Sigmoid colon (tissue), 4 donors: ENCODE measurements at regions not wholly inside any gene's neighbourhood (a gene's known extent, or its start where the extent isn't known, plus 50 kb on each side); places are given as distances from the start of the nearest gene placed in this dataset.

Experiments
- CTCF ChIP-seq, 4 experiments: fragments of 450-650 bp in 3 of 4; fragments of 200-600 bp in 1 of 4; IDR thresholded peaks; one replicate each; pipeline ENCODE4 v1.5.1; 2016 to 2019; ENCODE audit warnings: antibody characterized with exemption in 4 of 4, mild to moderate bottlenecking in 3 of 4, moderate library complexity in 2 of 4
- EP300 ChIP-seq, 4 donors: sonication (generic); formaldehyde crosslinking; IDR thresholded peaks; one replicate each; pipeline ENCODE4 v1.6.1; 2017; ENCODE audit warnings: antibody characterized with exemption in 4 of 4
- POLR2A ChIP-seq, 2 donors: fragments of 450-650 bp; IDR thresholded peaks; one replicate each; pipeline ENCODE4 v1.6.1; 2016; ENCODE audit warnings: antibody characterized with exemption in 2 of 2, mild to moderate bottlenecking in 2 of 2, moderate library complexity in 2 of 2

DNA sequence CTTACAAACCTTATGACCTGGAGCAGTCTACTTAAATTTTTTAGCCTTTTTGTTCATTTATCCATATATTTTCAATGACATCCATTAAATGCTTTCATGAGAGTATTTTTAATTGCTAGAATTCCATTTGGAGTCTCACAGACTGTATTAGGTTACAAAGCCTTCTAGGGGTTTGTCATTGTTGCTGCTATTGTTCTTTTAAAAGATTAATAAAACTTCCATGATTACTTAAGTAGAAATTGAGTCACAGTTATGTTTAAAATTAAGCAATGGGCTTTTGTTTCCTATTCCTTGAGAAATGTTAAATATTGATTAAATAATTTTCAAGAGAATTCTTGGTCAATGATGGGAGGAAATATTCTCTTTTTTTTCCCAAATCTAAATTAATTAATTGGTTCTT, 1408.4 kb upstream of the RAG2 start:
- no peak for TF ChIP-seq EP300 (IDR thresholded peaks at IDR 0.05)
- no peak for TF ChIP-seq POLR2A (IDR thresholded peaks at IDR 0.05)
- TF ChIP-seq CTCF (IDR thresholded peaks at IDR 0.05), result no peak
